Right kidney (tissue), 1 donor: ENCODE measurements at regions not wholly inside any gene's neighbourhood (a gene's known extent, or its start where the extent isn't known, plus 50 kb on each side); places are given as distances from the start of the nearest gene placed in this dataset.
"Not testable (repeated sequence)": the region's sequence is repeated elsewhere in the genome, so short reads cannot be mapped to it uniquely, and the experiment has no call there.

Experiments
- DNase-seq: peaks from one replicate; pipeline ENCODE4 v3.0.0-alpha.2; 2016

GRCh38 chr11:134866215-134866614 is 454.2 kb upstream of the B3GAT1 start:
- no peak for DNase-seq

- DNase-seq, result no peak
These were observed 452.9 kb upstream of the B3GAT1 start for GRCh38 chr11:134864968-134865305.

GRCh38 chr11:134864233-134864967 is 452.4 kb upstream of the B3GAT1 start:
- no peak for DNase-seq

- no peak for DNase-seq
These were observed 451.3 kb upstream of the B3GAT1 start for GRCh38 chr11:134863294-134863693.

- no peak for DNase-seq
These were observed 450.6 kb upstream of the B3GAT1 start for GRCh38 chr11:134862587-134863195.

GRCh38 chr11:134862105-134862502 is 450.1 kb upstream of the B3GAT1 start:
- no peak for DNase-seq

- no peak for DNase-seq
These were observed 449.6 kb upstream of the B3GAT1 start for GRCh38 chr11:134861490-134862104.

- DNase-seq, result no peak
These were observed 446.9 kb upstream of the B3GAT1 start for GRCh38 chr11:134858783-134859480.

- DNase-seq, result no peak
These were observed 445.0 kb upstream of the B3GAT1 start for GRCh38 chr11:134857035-134857434.

- no peak for DNase-seq
These were observed 444.3 kb upstream of the B3GAT1 start for GRCh38 chr11:134856056-134856971.

GRCh38 chr11:134853992-134854991 is 442.2 kb upstream of the B3GAT1 start:
- no peak for DNase-seq

GRCh38 chr11:134851503-134852224 is 439.6 kb upstream of the B3GAT1 start:
- DNase-seq, result not testable (repeated sequence)

GRCh38 chr11:134850566-134850965 is 438.5 kb upstream of the B3GAT1 start:
- no peak for DNase-seq

- DNase-seq, result no peak
These were observed 437.8 kb upstream of the B3GAT1 start for GRCh38 chr11:134849833-134850232.

- DNase-seq, result no peak
These were observed 435.2 kb upstream of the B3GAT1 start for GRCh38 chr11:134847083-134847715.

- no peak for DNase-seq
These were observed 434.5 kb upstream of the B3GAT1 start for GRCh38 chr11:134846328-134847082.

- DNase-seq, result no peak
These were observed 433.7 kb upstream of the B3GAT1 start for GRCh38 chr11:134845474-134846327.

- DNase-seq, result no peak
These were observed 432.8 kb upstream of the B3GAT1 start for GRCh38 chr11:134844838-134845237.
